ENCODE measurements at regions not wholly inside any gene's neighbourhood (a gene's known extent, or its start where the extent isn't known, plus 50 kb on each side); places are given as distances from the start of the nearest gene placed in this dataset.

DNA sequence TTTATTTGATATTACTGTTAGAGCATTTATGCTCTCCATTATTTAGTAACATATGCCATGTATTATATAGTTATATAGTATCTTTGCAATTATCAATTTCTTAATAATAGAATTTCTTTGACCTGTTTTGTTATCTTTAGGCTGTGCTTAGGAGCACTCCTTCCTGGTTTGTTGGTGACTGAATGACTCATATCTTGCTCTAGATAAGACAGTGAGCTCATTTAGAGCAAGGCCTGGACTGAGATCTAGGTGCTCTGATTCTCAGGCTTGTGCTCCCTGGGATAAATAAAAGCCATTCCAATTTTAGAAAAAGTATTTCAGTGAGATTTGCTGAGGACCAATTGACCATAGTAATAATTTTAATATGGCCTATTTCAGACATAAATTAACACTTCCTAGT is 951.2 kb downstream of the FLRT2 start:
- H3K9me3 Mint-ChIP-seq = no peaks in the 10 kb centered on the region
- no peaks in the 10 kb centered on the region for H3K27me3 Mint-ChIP-seq (ENCODE audit: insufficient read depth)
- H3K27ac Mint-ChIP-seq = no peak overlapping the region
- TF ChIP-seq, protein P1, sequence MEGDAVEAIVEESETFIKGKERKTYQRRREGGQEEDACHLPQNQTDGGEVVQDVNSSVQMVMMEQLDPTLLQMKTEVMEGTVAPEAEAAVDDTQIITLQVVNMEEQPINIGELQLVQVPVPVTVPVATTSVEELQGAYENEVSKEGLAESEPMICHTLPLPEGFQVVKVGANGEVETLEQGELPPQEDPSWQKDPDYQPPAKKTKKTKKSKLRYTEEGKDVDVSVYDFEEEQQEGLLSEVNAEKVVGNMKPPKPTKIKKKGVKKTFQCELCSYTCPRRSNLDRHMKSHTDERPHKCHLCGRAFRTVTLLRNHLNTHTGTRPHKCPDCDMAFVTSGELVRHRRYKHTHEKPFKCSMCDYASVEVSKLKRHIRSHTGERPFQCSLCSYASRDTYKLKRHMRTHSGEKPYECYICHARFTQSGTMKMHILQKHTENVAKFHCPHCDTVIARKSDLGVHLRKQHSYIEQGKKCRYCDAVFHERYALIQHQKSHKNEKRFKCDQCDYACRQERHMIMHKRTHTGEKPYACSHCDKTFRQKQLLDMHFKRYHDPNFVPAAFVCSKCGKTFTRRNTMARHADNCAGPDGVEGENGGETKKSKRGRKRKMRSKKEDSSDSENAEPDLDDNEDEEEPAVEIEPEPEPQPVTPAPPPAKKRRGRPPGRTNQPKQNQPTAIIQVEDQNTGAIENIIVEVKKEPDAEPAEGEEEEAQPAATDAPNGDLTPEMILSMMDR (IDR thresholded peaks at IDR 0.05) = no peak
- H3K4me3 Mint-ChIP-seq = no peak overlapping the region
- DNase-seq = peak; percentile 6
- H3K4me1 Mint-ChIP-seq (ENCODE audit: low read depth) = peaks cover 9% of the 10 kb centered on the region; the same call in 1 of the 2 replicates
- no peaks in the 10 kb centered on the region for H3K36me3 Mint-ChIP-seq (ENCODE audit: low read depth)

DNA sequence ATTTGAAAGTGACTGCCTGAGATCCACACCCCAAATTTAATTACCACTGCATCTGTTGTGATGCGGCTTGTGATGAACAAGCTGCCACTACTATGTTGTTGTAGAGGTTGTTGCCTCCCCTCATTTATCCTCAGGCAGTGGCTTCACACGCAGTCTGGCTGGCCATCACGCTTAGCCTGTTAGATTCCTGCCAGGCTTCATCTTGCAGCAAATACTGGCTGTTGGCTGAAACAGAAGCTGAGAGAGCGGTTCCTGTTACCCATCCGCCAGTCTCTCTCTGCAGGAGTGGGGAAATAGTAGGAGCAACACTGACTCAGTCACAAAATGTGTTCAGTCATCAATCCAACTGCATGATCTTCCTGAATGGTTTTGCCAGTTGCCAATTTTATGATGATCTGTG is 934.4 kb downstream of the FLRT2 start:
- H3K36me3 Mint-ChIP-seq (ENCODE audit: low read depth) = no peaks in the 10 kb centered on the region

DNA sequence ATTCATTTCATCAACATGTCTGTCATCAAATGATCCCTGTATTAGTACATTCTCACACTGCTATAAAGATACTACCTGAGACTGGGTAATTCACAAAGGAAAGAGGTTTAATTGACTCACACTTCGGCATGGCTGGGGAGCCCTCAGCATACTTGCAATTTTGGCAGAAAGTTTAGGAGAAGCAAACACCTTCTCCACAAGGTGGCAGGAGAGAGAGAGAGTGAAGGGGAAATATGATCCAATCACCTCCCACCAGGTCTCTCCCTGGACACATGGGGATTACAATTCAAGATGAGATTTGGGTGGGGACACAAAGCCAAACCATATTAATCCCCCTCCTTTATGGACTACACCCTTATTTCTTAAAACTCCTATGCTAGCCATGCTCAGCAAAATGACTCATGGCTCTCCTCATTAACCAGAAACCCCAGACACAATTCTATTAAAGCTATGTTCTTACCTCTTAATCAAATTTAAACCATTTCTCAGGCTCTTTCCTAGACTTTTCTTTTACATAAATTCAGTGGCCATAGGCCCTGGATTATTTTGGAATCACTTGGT is 932.3 kb downstream of the FLRT2 start:
- Mint-ChIP-seq H3K27ac (no peak overlapping the region), H3K4me3 (no peak overlapping the region), H3K36me3 (ENCODE audit: low read depth) (no peaks in the 10 kb centered on the region), H3K4me1 (ENCODE audit: low read depth) (peaks cover 9% of the 10 kb centered on the region), H3K27me3 (ENCODE audit: insufficient read depth) (no peaks in the 10 kb centered on the region), H3K9me3 (no peaks in the 10 kb centered on the region; the same call in 1 of the 2 replicates)
- TF ChIP-seq, protein P1 (IDR thresholded peaks at IDR 0.05) = peak; percentile 77
- DNase-seq = peak; percentile 32

More for the DNA sequence above, 934.4 kb downstream of the FLRT2 start:
- H3K4me3 Mint-ChIP-seq = no peak overlapping the region
- TF ChIP-seq, protein P1 (IDR thresholded peaks at IDR 0.05) = no peak
- no peaks in the 10 kb centered on the region for H3K9me3 Mint-ChIP-seq
- no peak for DNase-seq
- H3K27me3 Mint-ChIP-seq (ENCODE audit: insufficient read depth) = no peaks in the 10 kb centered on the region
- H3K27ac Mint-ChIP-seq = no peak overlapping the region
- peaks cover 9% of the 10 kb centered on the region for H3K4me1 Mint-ChIP-seq (ENCODE audit: low read depth)

DNA sequence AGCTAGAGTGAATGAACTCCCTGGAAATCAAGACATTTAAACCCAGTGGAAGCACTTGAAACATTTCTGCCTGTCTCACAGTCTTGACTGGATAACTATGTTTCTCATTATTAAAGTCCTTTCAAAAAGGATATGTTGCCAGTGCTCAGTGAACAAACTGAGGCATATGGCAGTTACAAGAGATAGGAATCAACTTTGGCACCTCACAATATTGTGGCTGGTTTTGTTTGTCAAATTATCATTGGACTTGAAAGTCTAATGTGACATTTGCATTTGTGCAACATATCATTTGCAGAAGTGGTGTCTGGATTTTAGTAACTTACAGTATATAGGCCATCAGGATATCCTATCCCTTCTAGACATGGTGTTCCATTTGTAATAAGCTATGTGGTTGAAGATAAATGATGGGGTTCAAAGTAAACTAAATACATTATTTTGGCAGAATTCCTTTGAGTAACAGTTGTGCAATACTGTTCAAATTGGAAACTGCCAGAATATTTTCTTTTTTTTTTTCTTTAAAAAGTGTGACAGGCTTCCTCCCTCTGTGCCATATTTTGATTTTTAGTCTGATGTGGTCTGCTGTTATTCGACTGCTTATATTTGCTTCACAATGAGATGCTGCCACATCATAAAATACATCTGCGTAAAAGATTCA is 927.7 kb downstream of the FLRT2 start:
- TF ChIP-seq, protein P1 (IDR thresholded peaks at IDR 0.05) = no peak
- no peak overlapping the region for H3K4me3 Mint-ChIP-seq
- no peaks in the 10 kb centered on the region for H3K36me3 Mint-ChIP-seq (ENCODE audit: low read depth)
- no peak overlapping the region for H3K27ac Mint-ChIP-seq
- no peaks in the 10 kb centered on the region; the same call in 1 of the 2 replicates for H3K9me3 Mint-ChIP-seq
- no peaks in the 10 kb centered on the region; the same call in 1 of the 2 replicates for H3K27me3 Mint-ChIP-seq (ENCODE audit: insufficient read depth)
- peaks cover 13% of the 10 kb centered on the region for H3K4me1 Mint-ChIP-seq (ENCODE audit: low read depth)
- no peak for DNase-seq

DNA sequence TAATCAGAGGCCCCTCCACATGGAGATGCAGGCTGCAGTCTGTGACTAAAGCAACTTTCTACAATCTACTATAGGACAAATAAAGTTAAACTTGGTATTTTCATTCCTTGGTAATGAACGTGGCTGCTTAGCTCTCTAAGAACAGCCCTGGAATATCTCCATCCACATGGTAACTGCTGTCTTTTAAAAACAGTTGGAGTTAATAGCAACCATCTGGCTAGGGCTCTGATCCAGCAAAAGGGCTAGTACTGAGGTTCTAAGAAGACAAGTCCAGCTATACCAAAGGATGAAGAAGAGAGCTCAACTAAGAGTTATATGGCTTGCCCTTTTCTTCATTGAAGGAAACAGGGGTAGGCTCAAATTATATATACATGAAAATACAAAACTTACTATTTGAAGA is 920.1 kb downstream of the FLRT2 start:
- peak; percentile 24 for DNase-seq
- Mint-ChIP-seq H3K9me3 (no peaks in the 10 kb centered on the region), H3K4me3 (no peak overlapping the region), H3K27me3 (ENCODE audit: insufficient read depth) (peaks cover 3% of the 10 kb centered on the region), H3K4me1 (ENCODE audit: low read depth) (peaks cover 5% of the 10 kb centered on the region; the same call in 1 of the 2 replicates), H3K36me3 (ENCODE audit: low read depth) (no peaks in the 10 kb centered on the region), H3K27ac (no peak overlapping the region)
- TF ChIP-seq, protein P1 (IDR thresholded peaks at IDR 0.05) = no peak
